ENCODE measurements at regions not wholly inside any gene's neighbourhood (a gene's known extent, or its start where the extent isn't known, plus 50 kb on each side); places are given as distances from the start of the nearest gene placed in this dataset.
A peak's percentile ranks its signal among the peaks of the same experiment; 100 is the strongest.

GRCh38 chr13:105543742-105544141, 991.7 kb downstream of the EFNB2 start:
- no peak for TF ChIP-seq CTCF (IDR thresholded peaks at IDR 0.05; ENCODE audit: insufficient read depth, low read length, severe bottlenecking)
- DNase-seq (ENCODE audit: low read depth) (peak; percentile 58), FAIRE-seq (no peak)
- Histone ChIP-seq H3K36me3 (ENCODE audit: control insufficient read depth, insufficient read depth, low read length) (no peaks in the 10 kb centered on the region), H3K4me3 (ENCODE audit: low read depth, low read length) (no peak overlapping the region), H3K27me3 (ENCODE audit: control insufficient read depth, insufficient read depth, low read length) (no peaks in the 10 kb centered on the region)

- no peaks in the 10 kb centered on the region for H3K27me3 ChIP-seq (ENCODE audit: control insufficient read depth, insufficient read depth, low read length)
- no peak for FAIRE-seq
- no peak for TF ChIP-seq CTCF (IDR thresholded peaks at IDR 0.05; ENCODE audit: insufficient read depth, low read length, severe bottlenecking)
- H3K4me3 ChIP-seq (ENCODE audit: low read depth, low read length): no peak overlapping the region
- DNase-seq (ENCODE audit: low read depth): no peak
- H3K36me3 ChIP-seq (ENCODE audit: control insufficient read depth, insufficient read depth, low read length): no peaks in the 10 kb centered on the region
These were observed 993.9 kb downstream of the EFNB2 start for GRCh38 chr13:105541565-105541964.

GRCh38 chr13:105538346-105538745, 997.1 kb downstream of the EFNB2 start:
- Histone ChIP-seq H3K27me3 (ENCODE audit: control insufficient read depth, insufficient read depth, low read length) (no peaks in the 10 kb centered on the region), H3K36me3 (ENCODE audit: control insufficient read depth, insufficient read depth, low read length) (no peaks in the 10 kb centered on the region), H3K4me3 (ENCODE audit: low read depth, low read length) (no peak overlapping the region)
- no peak for TF ChIP-seq CTCF (IDR thresholded peaks at IDR 0.05; ENCODE audit: insufficient read depth, low read length, severe bottlenecking)
- DNase-seq (ENCODE audit: low read depth) (no peak), FAIRE-seq (no peak)

GRCh38 chr13:105537113-105537512, 998.3 kb downstream of the EFNB2 start:
- Histone ChIP-seq H3K36me3 (ENCODE audit: control insufficient read depth, insufficient read depth, low read length) (no peaks in the 10 kb centered on the region), H3K27me3 (ENCODE audit: control insufficient read depth, insufficient read depth, low read length) (no peaks in the 10 kb centered on the region), H3K4me3 (ENCODE audit: low read depth, low read length) (no peak overlapping the region)
- no peak for FAIRE-seq
- no peak for DNase-seq (ENCODE audit: low read depth)
- no peak for TF ChIP-seq CTCF (IDR thresholded peaks at IDR 0.05; ENCODE audit: insufficient read depth, low read length, severe bottlenecking)

GRCh38 chr13:105530468-105530867, 1005.0 kb downstream of the EFNB2 start:
- H3K4me3 ChIP-seq (ENCODE audit: low read depth, low read length): no peak overlapping the region
- H3K27me3 ChIP-seq (ENCODE audit: control insufficient read depth, insufficient read depth, low read length): no peaks in the 10 kb centered on the region
- FAIRE-seq (no peak), DNase-seq (ENCODE audit: low read depth) (no peak)
- H3K36me3 ChIP-seq (ENCODE audit: control insufficient read depth, insufficient read depth, low read length): no peaks in the 10 kb centered on the region
- no peak for TF ChIP-seq CTCF (IDR thresholded peaks at IDR 0.05; ENCODE audit: insufficient read depth, low read length, severe bottlenecking)

GRCh38 chr13:105527127-105527526, 1008.3 kb downstream of the EFNB2 start:
- FAIRE-seq (no peak), DNase-seq (ENCODE audit: low read depth) (no peak)
- no peak overlapping the region for H3K4me3 ChIP-seq (ENCODE audit: low read depth, low read length)
- H3K36me3 ChIP-seq (ENCODE audit: control insufficient read depth, insufficient read depth, low read length): no peaks in the 10 kb centered on the region
- TF ChIP-seq CTCF (IDR thresholded peaks at IDR 0.05; ENCODE audit: insufficient read depth, low read length, severe bottlenecking): no peak
- H3K27me3 ChIP-seq (ENCODE audit: control insufficient read depth, insufficient read depth, low read length): no peaks in the 10 kb centered on the region
